Stimulated activated naive B cell treated with anti-CD40 and anti-IgM and Interleukin-4, amounts not matched to agents 10 μg/mL and 1 μg/mL and 100 μg/mL, for 72 hours (primary cell): ENCODE measurements at regions not wholly inside any gene's neighbourhood (a gene's known extent, or its start where the extent isn't known, plus 50 kb on each side); places are given as distances from the start of the nearest gene placed in this dataset.

Experiments used
- ATAC-seq, 2 donors: fragments of 150-1000 bp; cut with Tn5 transposase; replicated peaks; 2 replicates each; pipeline ENCODE4 v1.10.0; 2021; ENCODE audit warnings: moderate library complexity in 1 of 2
- DNase-seq: peaks from one replicate; pipeline ENCODE4 v3.0.0; 2021
- H3K27ac Mint-ChIP-seq: one replicate; pipeline ENCODE4 v1.8.0; 2022; ENCODE audit warnings: mild to moderate bottlenecking, mixed read lengths
- H3K27me3 Mint-ChIP-seq, 2 donors: one replicate each; pipeline ENCODE4 v1.8.0; 2022; ENCODE audit warnings: mixed read lengths in 2 of 2
- H3K36me3 Mint-ChIP-seq, 2 donors: one replicate each; pipeline ENCODE4 v1.8.0; 2022; ENCODE audit warnings: mixed read lengths in 2 of 2, mild to moderate bottlenecking in 1 of 2
- H3K4me1 Mint-ChIP-seq, 2 donors: one replicate each; pipeline ENCODE4 v1.8.0; 2022; ENCODE audit warnings: mixed read lengths in 2 of 2, mild to moderate bottlenecking in 1 of 2
- H3K4me3 Mint-ChIP-seq, 2 donors: one replicate each; pipeline ENCODE4 v1.8.0; 2022; ENCODE audit warnings: mild to moderate bottlenecking in 2 of 2, mixed read lengths in 2 of 2, moderate library complexity in 1 of 2
- H3K9me3 Mint-ChIP-seq, 2 donors: one replicate each; pipeline ENCODE4 v1.8.0; 2022; ENCODE audit warnings: mixed read lengths in 2 of 2, mild to moderate bottlenecking in 1 of 2

DNA sequence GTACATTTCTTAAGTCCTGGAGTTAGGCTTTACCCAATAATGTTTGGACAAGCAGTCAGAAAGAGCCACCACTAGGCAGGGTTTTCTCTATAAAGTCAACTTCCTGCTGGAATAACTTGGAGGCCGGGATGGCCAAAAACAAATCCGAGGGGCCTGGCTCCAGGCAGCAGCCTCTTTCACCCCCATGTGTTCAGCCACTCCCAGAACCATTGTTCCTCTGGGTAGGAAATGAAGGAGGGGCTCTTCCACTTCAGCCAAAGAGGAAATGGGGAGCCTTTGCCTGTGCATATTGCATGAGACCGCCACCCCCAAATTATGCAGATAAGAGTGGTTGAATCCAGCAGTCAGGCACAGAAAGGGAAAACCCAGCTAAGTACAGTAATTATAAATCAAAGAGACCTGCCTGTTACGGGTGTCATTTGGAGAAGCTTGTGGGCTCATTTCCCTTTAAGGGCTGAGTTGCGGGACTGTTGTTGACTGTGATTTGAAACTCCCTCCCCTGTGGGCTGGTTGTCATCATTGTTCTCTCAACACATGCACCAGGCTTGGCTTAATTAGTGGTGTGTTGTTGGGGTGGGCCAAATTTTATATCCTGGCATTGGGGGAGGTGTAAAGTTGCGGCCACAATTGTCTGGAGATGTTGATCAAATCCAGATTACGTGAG is 212.8 kb upstream of the SOX11 start:
- ATAC-seq (peak; percentile 83 to 90), DNase-seq (peak; percentile 4)
- Mint-ChIP-seq H3K4me3 (no peak overlapping the region), H3K9me3 (peaks cover 5 to 6% of the 10 kb centered on the region in 2 donors), H3K4me1 (peaks cover 0 to 8% of the 10 kb centered on the region in 2 donors), H3K27ac (no peak overlapping the region), H3K27me3 (peaks cover 3 to 6% of the 10 kb centered on the region in 2 donors), H3K36me3 (no peaks in the 10 kb centered on the region)

DNA sequence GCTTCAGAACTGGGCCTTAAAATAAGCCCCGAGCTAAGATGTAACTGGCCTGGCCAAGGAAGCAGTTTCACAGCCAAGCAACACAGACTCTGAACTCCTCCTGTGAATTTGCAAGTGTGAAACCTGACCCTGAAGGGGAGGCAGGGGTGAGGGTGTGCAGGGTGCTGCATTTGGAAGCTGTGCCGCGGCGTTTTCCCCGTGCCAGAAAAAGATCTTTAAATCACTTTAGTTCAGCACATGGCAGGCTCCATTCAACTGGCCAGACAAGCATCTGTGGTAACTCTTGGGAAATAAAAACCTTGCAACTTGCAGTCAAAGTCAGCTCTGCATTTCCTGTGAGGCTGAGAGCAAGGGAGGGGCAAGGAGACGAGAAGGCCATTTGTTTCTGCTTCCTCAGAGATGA is 209.3 kb upstream of the SOX11 start:
- H3K36me3 Mint-ChIP-seq: no peaks in the 10 kb centered on the region
- H3K27me3 Mint-ChIP-seq: peaks cover 3 to 6% of the 10 kb centered on the region in 2 donors
- peaks cover 0 to 8% of the 10 kb centered on the region in 2 donors for H3K4me1 Mint-ChIP-seq
- ATAC-seq (no peak), DNase-seq (no peak)
- H3K9me3 Mint-ChIP-seq: peaks cover 0 to 4% of the 10 kb centered on the region in 2 donors
- H3K27ac Mint-ChIP-seq: no peak overlapping the region
- H3K4me3 Mint-ChIP-seq: no peak overlapping the region

GRCh38 chr2:5484868-5485267 is 207.3 kb upstream of the SOX11 start:
- H3K4me3 Mint-ChIP-seq: no peak overlapping the region
- peaks cover 0 to under 1% of the 10 kb centered on the region in 2 donors for H3K4me1 Mint-ChIP-seq
- peaks cover 3 to 6% of the 10 kb centered on the region in 2 donors for H3K27me3 Mint-ChIP-seq
- H3K9me3 Mint-ChIP-seq: peaks cover 0 to 9% of the 10 kb centered on the region in 2 donors
- ATAC-seq: no peak
- no peak for DNase-seq
- no peaks in the 10 kb centered on the region for H3K36me3 Mint-ChIP-seq
- no peak overlapping the region for H3K27ac Mint-ChIP-seq

DNA sequence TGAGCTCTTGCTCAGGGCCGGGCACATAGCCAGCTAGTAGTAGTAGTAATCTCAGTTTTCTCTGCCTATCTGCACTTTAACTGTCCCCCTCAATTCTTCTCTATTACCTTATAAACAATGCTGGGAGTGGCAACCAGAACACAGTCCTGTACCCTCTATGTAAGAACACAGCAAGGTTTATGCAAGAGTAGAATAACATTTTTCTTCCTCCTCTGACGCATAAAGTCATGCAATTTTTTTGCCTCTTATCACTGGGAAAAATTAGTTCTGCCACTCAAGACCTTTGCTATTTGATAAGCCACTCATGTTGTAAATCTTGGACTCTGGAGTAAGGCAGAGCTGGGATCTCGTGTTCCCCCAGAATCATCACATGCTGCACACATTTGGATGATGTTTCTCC is 200.7 kb upstream of the SOX11 start:
- H3K36me3 Mint-ChIP-seq: no peaks in the 10 kb centered on the region
- ATAC-seq: no peak
- no peak overlapping the region for H3K27ac Mint-ChIP-seq
- no peak overlapping the region for H3K4me3 Mint-ChIP-seq
- DNase-seq: no peak
- H3K4me1 Mint-ChIP-seq: no peaks in the 10 kb centered on the region
- no peaks in the 10 kb centered on the region for H3K27me3 Mint-ChIP-seq
- peaks cover 0 to 8% of the 10 kb centered on the region in 2 donors for H3K9me3 Mint-ChIP-seq

DNA sequence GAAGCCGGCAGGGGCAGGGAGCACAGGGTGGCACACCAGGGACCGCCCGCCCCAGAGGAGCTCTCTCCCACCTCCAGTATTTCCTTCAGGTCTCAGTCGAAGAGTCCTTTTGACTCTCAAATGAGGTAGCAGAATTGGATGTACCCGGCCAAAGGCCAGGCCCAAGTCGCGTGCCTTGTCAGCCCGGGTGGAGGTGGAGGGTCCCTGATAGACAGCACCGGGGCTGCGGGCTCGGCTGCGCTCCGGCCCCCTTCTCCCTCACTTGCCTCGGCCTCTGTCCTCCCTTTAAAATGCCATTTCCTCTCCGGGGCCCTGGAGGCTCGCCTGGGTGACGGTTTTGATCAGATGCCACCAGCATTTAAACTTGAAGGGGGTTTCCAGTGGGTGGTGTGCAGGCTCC is 198.9 kb upstream of the SOX11 start:
- H3K27me3 Mint-ChIP-seq: no peaks in the 10 kb centered on the region
- no peak overlapping the region for H3K4me3 Mint-ChIP-seq
- no peaks in the 10 kb centered on the region for H3K36me3 Mint-ChIP-seq
- H3K4me1 Mint-ChIP-seq: no peaks in the 10 kb centered on the region
- no peak overlapping the region for H3K27ac Mint-ChIP-seq
- ATAC-seq: no peak
- no peak for DNase-seq
- peaks cover 0 to 6% of the 10 kb centered on the region in 2 donors for H3K9me3 Mint-ChIP-seq

GRCh38 chr2:5494212-5494611 is 198.0 kb upstream of the SOX11 start:
- Mint-ChIP-seq H3K4me1 (no peaks in the 10 kb centered on the region), H3K36me3 (no peaks in the 10 kb centered on the region), H3K27me3 (no peaks in the 10 kb centered on the region), H3K4me3 (no peak overlapping the region), H3K27ac (no peak overlapping the region), H3K9me3 (peaks cover 0 to 2% of the 10 kb centered on the region in 2 donors)
- ATAC-seq (no peak), DNase-seq (no peak)

- no peak for DNase-seq
- no peaks in the 10 kb centered on the region for H3K27me3 Mint-ChIP-seq
- H3K4me1 Mint-ChIP-seq: no peaks in the 10 kb centered on the region
These were observed 196.6 kb upstream of the SOX11 start for GRCh38 chr2:5495586-5495985.

DNA sequence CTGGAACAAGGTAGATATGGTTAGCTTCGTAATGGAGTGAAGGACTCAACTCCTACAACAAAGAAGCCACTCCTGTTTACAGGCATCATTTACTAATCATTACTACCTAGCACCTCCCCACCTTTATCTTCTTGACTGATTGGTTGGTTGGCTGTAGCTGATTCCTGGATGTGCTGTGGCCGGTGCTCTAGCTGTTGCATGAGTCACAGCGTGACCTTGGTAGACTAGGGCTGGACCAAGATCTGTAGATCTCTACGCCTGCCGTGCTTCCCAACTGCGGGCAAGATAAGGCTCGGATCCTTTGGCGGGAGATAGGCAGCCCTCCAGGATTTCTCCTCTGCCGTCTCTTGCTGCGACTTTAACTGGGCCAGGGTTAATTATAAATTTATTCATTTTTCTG is 194.3 kb upstream of the SOX11 start:
- no peak for DNase-seq
- Mint-ChIP-seq H3K36me3 (no peaks in the 10 kb centered on the region), H3K27me3 (no peaks in the 10 kb centered on the region), H3K4me1 (no peaks in the 10 kb centered on the region), H3K4me3 (no peak overlapping the region), H3K27ac (no peak overlapping the region), H3K9me3 (peaks cover 0 to 5% of the 10 kb centered on the region in 2 donors)
- ATAC-seq: no peak

More at GRCh38 chr2:5495586-5495985, 196.6 kb upstream of the SOX11 start:
- peaks cover 0 to 2% of the 10 kb centered on the region in 2 donors for H3K9me3 Mint-ChIP-seq
- H3K27ac Mint-ChIP-seq: no peak overlapping the region
- H3K36me3 Mint-ChIP-seq: no peaks in the 10 kb centered on the region
- no peak overlapping the region for H3K4me3 Mint-ChIP-seq
- no peak for ATAC-seq

GRCh38 chr2:5501807-5502206 is 190.4 kb upstream of the SOX11 start:
- Mint-ChIP-seq H3K36me3 (no peaks in the 10 kb centered on the region), H3K4me1 (no peaks in the 10 kb centered on the region), H3K27ac (no peak overlapping the region), H3K27me3 (no peaks in the 10 kb centered on the region), H3K4me3 (no peak overlapping the region), H3K9me3 (peaks cover 3 to 5% of the 10 kb centered on the region in 2 donors)
- DNase-seq (no peak), ATAC-seq (no peak)

DNA sequence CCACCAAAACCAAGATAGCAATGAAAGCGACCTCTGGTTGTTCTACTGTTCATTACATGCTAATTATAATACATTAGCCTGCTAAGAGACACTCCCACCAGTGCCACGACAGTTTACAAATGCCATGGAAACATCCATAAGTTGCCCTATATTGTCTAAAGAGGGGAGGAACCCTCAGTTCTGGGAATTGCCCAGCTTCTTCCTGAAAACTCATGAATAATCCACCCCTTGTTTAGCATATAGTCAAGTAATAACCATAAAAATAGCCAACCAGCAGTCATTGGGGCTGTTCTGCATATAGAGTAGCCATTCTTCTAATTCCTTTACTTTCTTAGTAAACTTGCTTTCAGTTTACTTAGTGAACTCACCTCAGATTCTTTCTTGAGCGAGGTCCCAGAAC is 189.8 kb upstream of the SOX11 start:
- Mint-ChIP-seq H3K27ac (no peak overlapping the region), H3K36me3 (no peaks in the 10 kb centered on the region), H3K4me3 (no peak overlapping the region), H3K27me3 (no peaks in the 10 kb centered on the region), H3K4me1 (no peaks in the 10 kb centered on the region), H3K9me3 (peaks cover 3 to 5% of the 10 kb centered on the region in 2 donors)
- ATAC-seq: no peak
- DNase-seq: no peak

GRCh38 chr2:5504756-5505155 is 187.4 kb upstream of the SOX11 start:
- Mint-ChIP-seq H3K4me1 (no peaks in the 10 kb centered on the region), H3K27me3 (no peaks in the 10 kb centered on the region), H3K27ac (no peak overlapping the region), H3K9me3 (peaks cover 3 to 5% of the 10 kb centered on the region in 2 donors), H3K4me3 (no peak overlapping the region), H3K36me3 (no peaks in the 10 kb centered on the region)
- ATAC-seq: no peak
- DNase-seq: no peak

GRCh38 chr2:5507367-5507766 is 184.8 kb upstream of the SOX11 start:
- Mint-ChIP-seq H3K27ac (no peak overlapping the region), H3K4me3 (no peak overlapping the region), H3K27me3 (no peaks in the 10 kb centered on the region), H3K4me1 (no peaks in the 10 kb centered on the region), H3K9me3 (peaks cover 0 to 5% of the 10 kb centered on the region in 2 donors), H3K36me3 (no peaks in the 10 kb centered on the region)
- ATAC-seq (no peak), DNase-seq (no peak)

DNA sequence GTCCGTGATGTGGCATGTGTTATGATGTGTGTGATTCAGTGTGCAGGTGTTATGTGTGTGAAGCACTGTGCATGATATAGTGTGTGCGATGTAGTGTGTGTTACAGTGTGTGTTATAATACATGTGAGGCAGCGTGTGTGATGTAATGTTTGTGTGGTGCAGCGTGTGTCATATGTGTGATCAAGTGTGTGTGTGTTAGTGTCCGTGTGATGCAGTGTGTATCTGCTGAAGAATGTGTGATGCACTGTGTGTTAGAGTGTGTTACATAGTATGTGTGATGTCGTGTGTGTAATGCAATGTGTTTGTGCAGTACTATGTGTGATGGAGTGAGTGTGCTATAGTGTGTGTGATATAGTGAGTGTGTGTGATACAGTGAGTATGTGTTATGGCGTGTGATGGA is 182.8 kb upstream of the SOX11 start:
- ATAC-seq (no peak), DNase-seq (no peak)
- H3K4me1 Mint-ChIP-seq: no peaks in the 10 kb centered on the region
- H3K27ac Mint-ChIP-seq: no peak overlapping the region
- H3K4me3 Mint-ChIP-seq: no peak overlapping the region
- no peaks in the 10 kb centered on the region for H3K27me3 Mint-ChIP-seq
- no peaks in the 10 kb centered on the region for H3K9me3 Mint-ChIP-seq
- H3K36me3 Mint-ChIP-seq: no peaks in the 10 kb centered on the region

DNA sequence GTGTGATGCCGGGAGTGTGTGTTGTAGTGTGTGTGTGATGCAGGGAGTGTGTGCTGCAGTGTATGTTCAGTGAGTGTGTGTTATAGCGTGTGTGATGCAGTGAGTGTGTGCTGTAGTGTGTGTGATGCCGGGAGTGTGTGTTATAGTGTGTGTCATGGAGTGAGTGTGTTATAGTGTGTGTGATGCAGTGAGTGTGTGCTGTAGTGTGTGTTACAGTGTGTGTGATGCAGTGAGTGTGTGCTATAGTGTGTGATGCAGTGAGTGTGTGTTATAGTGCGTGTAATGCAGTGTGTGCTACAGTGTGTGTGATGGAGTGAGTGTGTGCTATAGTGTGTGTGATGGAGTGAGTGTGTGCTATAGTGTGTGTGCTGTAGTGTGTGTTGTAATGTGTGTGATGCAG is 182.1 kb upstream of the SOX11 start:
- peak in 1 of 2 donors; percentile 10 for ATAC-seq
- no peak for DNase-seq
- no peaks in the 10 kb centered on the region for H3K4me1 Mint-ChIP-seq
- no peaks in the 10 kb centered on the region for H3K27me3 Mint-ChIP-seq
- H3K4me3 Mint-ChIP-seq: no peak overlapping the region
- no peak overlapping the region for H3K27ac Mint-ChIP-seq
- H3K36me3 Mint-ChIP-seq: no peaks in the 10 kb centered on the region
- H3K9me3 Mint-ChIP-seq: no peaks in the 10 kb centered on the region

- no peaks in the 10 kb centered on the region for H3K27me3 Mint-ChIP-seq
- ATAC-seq (no peak), DNase-seq (no peak)
- H3K9me3 Mint-ChIP-seq: no peaks in the 10 kb centered on the region
- no peaks in the 10 kb centered on the region for H3K4me1 Mint-ChIP-seq
- no peak overlapping the region for H3K27ac Mint-ChIP-seq
- no peaks in the 10 kb centered on the region for H3K36me3 Mint-ChIP-seq
- no peak overlapping the region for H3K4me3 Mint-ChIP-seq
These were observed 176.5 kb upstream of the SOX11 start for GRCh38 chr2:5515693-5516092.

- Mint-ChIP-seq H3K36me3 (no peaks in the 10 kb centered on the region), H3K9me3 (no peaks in the 10 kb centered on the region), H3K27me3 (no peaks in the 10 kb centered on the region), H3K4me1 (no peaks in the 10 kb centered on the region), H3K4me3 (no peak overlapping the region), H3K27ac (no peak overlapping the region)
- no peak for ATAC-seq
- no peak for DNase-seq
These were observed 172.9 kb upstream of the SOX11 start for GRCh38 chr2:5519286-5519685.
